ENCODE measurements at regions not wholly inside any gene's neighbourhood (a gene's known extent, or its start where the extent isn't known, plus 50 kb on each side); places are given as distances from the start of the nearest gene placed in this dataset.

DNA sequence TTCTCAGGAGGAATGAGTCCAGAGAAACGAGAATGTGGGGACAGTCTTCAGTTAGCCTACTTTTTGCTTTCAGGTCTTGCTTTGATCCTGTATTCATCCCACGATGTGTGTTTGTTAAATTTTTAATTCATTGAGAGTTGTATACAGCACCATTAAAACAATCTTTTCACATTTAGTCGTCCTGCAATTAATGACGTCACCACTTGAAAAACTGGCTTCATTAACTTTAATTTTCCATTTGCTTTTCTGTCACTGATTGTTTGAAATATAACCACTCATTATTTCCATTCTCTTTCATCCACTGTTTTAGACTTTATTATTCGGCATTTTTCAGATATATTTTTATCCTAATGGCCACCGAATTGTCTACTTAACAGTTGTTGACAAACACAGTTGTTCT, 146.9 kb downstream of the TFEC start:
- no peaks in the 10 kb centered on the region for H3K23me2 ChIP-seq (ENCODE audit: low read depth, low read length)
- H2BK12ac ChIP-seq (ENCODE audit: low read depth, low read length): no peak overlapping the region
- no peak overlapping the region for H3K4me3 ChIP-seq (ENCODE audit: extremely low read depth in 1 of 4, insufficient read depth in 2 of 4, low read depth in 3 of 4, low read length in 4 of 4)
- H4K20me1 ChIP-seq (replicated peaks in 1 of 2; ENCODE audit: control insufficient read depth in 1 of 2, insufficient read depth in 2 of 2, low read length in 2 of 2): no peaks in the 10 kb centered on the region
- no peak overlapping the region for H3K4ac ChIP-seq (replicated peaks; ENCODE audit: insufficient read length, low read depth, low read length)
- H3K9ac ChIP-seq (replicated peaks in 1 of 4; ENCODE audit: extremely low read depth in 1 of 4, low read depth in 3 of 4, low read length in 3 of 4): no peak overlapping the region
- ChIA-PET CTCF (ENCODE audit: partially characterized antibody) (no interaction called here), POLR2A (ENCODE audit: partially characterized antibody) (no interaction called here)
- H3K36me3 ChIP-seq (ENCODE audit: control insufficient read depth in 2 of 4, insufficient read depth in 4 of 4, low read length in 3 of 4): no peaks in the 10 kb centered on the region
- H3K4me2 ChIP-seq (ENCODE audit: insufficient read depth in 1 of 2, low read depth in 2 of 2, low read length in 2 of 2): no peak overlapping the region
- no peak for DNase-seq (ENCODE audit: low read depth in 1 of 2, low spot score in 2 of 2)
- no peak overlapping the region for H3K14ac ChIP-seq (ENCODE audit: insufficient read length)
- H3K56ac ChIP-seq (replicated peaks; ENCODE audit: insufficient read length, low read depth, low read length): no peak overlapping the region
- H4K8ac ChIP-seq (ENCODE audit: extremely low read depth, insufficient read depth, low read length): no peak overlapping the region
- H3K27me3 ChIP-seq (replicated peaks in 1 of 4; ENCODE audit: control insufficient read depth in 3 of 4, extremely low read depth in 1 of 4, insufficient read depth in 3 of 4, low read length in 3 of 4): no peaks in the 10 kb centered on the region
- no peak overlapping the region for H2BK15ac ChIP-seq (ENCODE audit: low read length)
- H2BK120ac ChIP-seq (replicated peaks; ENCODE audit: low read depth, low read length): no peak overlapping the region
- no peak for FAIRE-seq
- H3K18ac ChIP-seq (ENCODE audit: extremely low read depth, low read length): no peak overlapping the region
- H3K27ac ChIP-seq (ENCODE audit: low read depth, low read length): no peak overlapping the region
- no peak overlapping the region for H4K91ac ChIP-seq (replicated peaks; ENCODE audit: insufficient read length, low read length)
- no peaks in the 10 kb centered on the region for H3K4me1 ChIP-seq (replicated peaks in 1 of 4; ENCODE audit: control insufficient read depth in 3 of 4, insufficient read depth in 4 of 4, low read length in 3 of 4)
- H3K9me3 ChIP-seq (ENCODE audit: insufficient read depth in 2 of 2, low read depth in 1 of 2, low read length in 1 of 2): no peaks in the 10 kb centered on the region
- H2BK20ac ChIP-seq (ENCODE audit: low read length): no peak overlapping the region
- no peaks in the 10 kb centered on the region for H3K79me2 ChIP-seq (ENCODE audit: control insufficient read depth in 1 of 2, insufficient read depth in 2 of 2, low read length in 2 of 2)
- H2BK5ac ChIP-seq (ENCODE audit: low read depth, low read length): no peak overlapping the region
- TF ChIP-seq JUND (IDR thresholded peaks at IDR 0.05; ENCODE audit: low read length) (no peak), SIRT6 (IDR thresholded peaks at IDR 0.05; ENCODE audit: low read length) (no peak), PHF8 (conservative IDR thresholded peaks at IDR 0.05; ENCODE audit: low read depth, low read length) (no peak), RFX5 (IDR thresholded peaks at IDR 0.05; ENCODE audit: borderline replicate concordance, low read depth, low read length) (no peak), ASH2L (IDR thresholded peaks at IDR 0.05; ENCODE audit: low read length) (no peak)
- no peaks in the 10 kb centered on the region for H3K79me1 ChIP-seq (ENCODE audit: low read depth, low read length)
- H3K23ac ChIP-seq (ENCODE audit: insufficient read length): no peak overlapping the region
- 87% methylated on average over 6 of the region's 6 CpGs; no CpG with 5 or more reads in 1 of the 2 experiments for WGBS, 2 experiments (ENCODE audit: extremely low coverage in 1 of 2, insufficient coverage in 1 of 2, insufficient read length in 1 of 2, insufficient replicate concordance in 2 of 2, low coverage in 1 of 2, low lambda C conversion rate in 2 of 2, missing lambda C conversion rate in 1 of 2)
- H2AFZ ChIP-seq (ENCODE audit: low read length): no peak overlapping the region; the same call in 1 of the 2 replicates
- no peak overlapping the region for H4K5ac ChIP-seq (ENCODE audit: insufficient read length, low read depth, low read length)
- no peak overlapping the region for H2AK5ac ChIP-seq (ENCODE audit: low read depth, low read length)
